WTC11 (cell line): ENCODE measurements at regions not wholly inside any gene's neighbourhood (a gene's known extent, or its start where the extent isn't known, plus 50 kb on each side); places are given as distances from the start of the nearest gene placed in this dataset.

ENCODE experiments used
- ATAC-seq: fragments of 200-7000 bp; cut with Tn5 transposase; 2 replicates; pipeline ENCODE4 v1.10.0; 2021; ENCODE audit warnings: mild to moderate bottlenecking, moderate library complexity
- CTCF ChIA-PET: fragments of 300-600 bp; sonication (Branson Sonifier 250); formaldehyde crosslinking; loops from one replicate; lab custom pipeline; 2021; ENCODE audit warnings: antibody characterized with exemption; lab: Charles Lee
- POLR2A ChIA-PET: fragments of 350-600 bp; sonication (Branson Sonifier 250); formaldehyde crosslinking; loops from one replicate; lab custom pipeline; 2021; ENCODE audit warnings: antibody characterized with exemption; lab: Charles Lee
- DNase-seq: peaks from one replicate; pipeline ENCODE4 v3.0.0; 2021; ENCODE audit warnings: low spot score
- H3K27ac Mint-ChIP-seq: 2 replicates; pipeline ENCODE4 v1.8.0; 2021; ENCODE audit warnings: mixed read lengths
- H3K27me3 Mint-ChIP-seq: 2 replicates; pipeline ENCODE4 v1.8.0; 2021; ENCODE audit warnings: low read depth, mild to moderate bottlenecking, moderate library complexity, mixed read lengths
- H3K36me3 Mint-ChIP-seq: 2 replicates; pipeline ENCODE4 v1.8.0; 2021; ENCODE audit warnings: mixed read lengths
- H3K4me1 Mint-ChIP-seq: 2 replicates; pipeline ENCODE4 v1.8.0; 2022; ENCODE audit warnings: mixed read lengths
- H3K4me3 Mint-ChIP-seq: 2 replicates; pipeline ENCODE4 v1.8.0; 2021; ENCODE audit warnings: mild to moderate bottlenecking, moderate library complexity, mixed read lengths
- H3K9me3 Mint-ChIP-seq: 2 replicates; pipeline ENCODE4 v1.8.0; 2021; ENCODE audit warnings: mixed read lengths
- ESRRA ChIP-seq: sonication (generic); formaldehyde crosslinking; IDR thresholded peaks from 2 replicates; pipeline ENCODE4 v1.8.1; 2022; ENCODE audit warnings: mild to moderate bottlenecking, missing genetic modification reagents, borderline replicate concordance
- GABPB1 ChIP-seq: sonication (generic); formaldehyde crosslinking; IDR thresholded peaks from 2 replicates; pipeline ENCODE4 v1.8.1; 2023; ENCODE audit warnings: mild to moderate bottlenecking, missing genetic modification reagents
- NR2C2 ChIP-seq: sonication (generic); formaldehyde crosslinking; IDR thresholded peaks from 2 replicates; pipeline ENCODE4 v1.8.0; 2022; ENCODE audit warnings: mild to moderate bottlenecking, missing genetic modification reagents
- SMAD3 ChIP-seq: sonication (generic); formaldehyde crosslinking; IDR thresholded peaks from 2 replicates; pipeline ENCODE4 v1.8.0; 2022; ENCODE audit warnings: missing genetic modification reagents, mild to moderate bottlenecking, borderline replicate concordance
- SOX15 ChIP-seq: fragments of 250-450 bp; sonication (Bioruptor Pico); IDR thresholded peaks from 2 replicates; pipeline ENCODE4 v1.9.0; 2021; ENCODE audit warnings: mild to moderate bottlenecking
- SP1 ChIP-seq: sonication (generic); formaldehyde crosslinking; conservative IDR thresholded peaks from 2 replicates; pipeline ENCODE4 v1.8.1; 2022; ENCODE audit warnings: missing genetic modification reagents
- ZBTB21 ChIP-seq: sonication (generic); formaldehyde crosslinking; IDR thresholded peaks from 2 replicates; pipeline ENCODE4 v1.8.1; 2023; ENCODE audit warnings: mild to moderate bottlenecking, missing genetic modification reagents, borderline replicate concordance
- ZNF121 ChIP-seq: sonication (generic); formaldehyde crosslinking; IDR thresholded peaks from 2 replicates; pipeline ENCODE4 v1.8.0; 2023; ENCODE audit warnings: missing genetic modification reagents
- ZNF138 ChIP-seq: sonication (generic); formaldehyde crosslinking; conservative IDR thresholded peaks from 2 replicates; pipeline ENCODE4 v1.8.1; 2022; ENCODE audit warnings: mild to moderate bottlenecking, moderate library complexity, missing genetic modification reagents
- ZNF219 ChIP-seq: sonication (generic); formaldehyde crosslinking; IDR thresholded peaks from 2 replicates; pipeline ENCODE4 v1.8.0; 2023; ENCODE audit warnings: missing genetic modification reagents, mild to moderate bottlenecking, borderline replicate concordance
- ZNF232 ChIP-seq: sonication (generic); formaldehyde crosslinking; IDR thresholded peaks from 2 replicates; pipeline ENCODE4 v1.8.0; 2022; ENCODE audit warnings: mild to moderate bottlenecking, missing genetic modification reagents
- TF ChIP-seq, protein P1 (sequence below): fragments of 200-600 bp; IDR thresholded peaks from 2 replicates; pipeline ENCODE4 v1.8.0; 2022; ENCODE audit warnings: antibody characterized with exemption
- TF ChIP-seq, protein P2 (sequence below): sonication (generic); formaldehyde crosslinking; conservative IDR thresholded peaks from 2 replicates; pipeline ENCODE4 v1.8.1; 2022; ENCODE audit warnings: mild to moderate bottlenecking, missing genetic modification reagents
- TF ChIP-seq, protein P3 (sequence below): sonication (generic); formaldehyde crosslinking; IDR thresholded peaks from 2 replicates; pipeline ENCODE4 v1.8.1; 2022; ENCODE audit warnings: missing genetic modification reagents, borderline replicate concordance

DNA sequence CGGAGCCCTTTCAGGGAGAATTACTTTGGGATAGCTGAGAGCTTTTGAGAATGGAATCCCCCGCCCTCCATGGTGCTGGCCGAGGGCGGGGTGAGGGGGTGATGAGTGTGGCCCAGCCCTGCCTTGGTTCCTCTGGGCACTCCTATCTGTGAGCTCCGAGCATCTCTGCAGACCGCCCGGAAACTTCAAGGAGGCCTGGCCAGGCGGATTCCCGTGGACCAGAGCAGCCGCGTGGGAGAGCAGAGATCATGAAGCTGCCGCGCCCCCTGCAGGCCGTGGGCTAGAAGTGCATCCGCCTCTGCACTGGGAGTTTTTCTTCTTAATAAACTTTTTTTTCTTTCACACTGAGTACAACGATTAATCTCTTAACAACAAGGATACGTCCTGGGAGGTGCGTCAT, 392.9 kb upstream of the EEF2KMT start:
- DNase-seq (peak; percentile 67), ATAC-seq (peak; percentile 77)
- peaks cover 33% of the 10 kb centered on the region for H3K9me3 Mint-ChIP-seq
- no peak overlapping the region for H3K27ac Mint-ChIP-seq
- no peaks in the 10 kb centered on the region; the same call in 1 of the 2 replicates for H3K36me3 Mint-ChIP-seq
- ChIA-PET CTCF (interaction anchor here (0.6 to 3.8 kb wide), 34 partner anchors 9 to 1002 kb away, joined by 3 to 37 read pairs (median 4); no protein-coding TSS in a partner anchor), POLR2A (no interaction called here)
- H3K4me1 Mint-ChIP-seq = peaks cover 6% of the 10 kb centered on the region; the same call in 1 of the 2 replicates
- TF ChIP-seq, protein P1, sequence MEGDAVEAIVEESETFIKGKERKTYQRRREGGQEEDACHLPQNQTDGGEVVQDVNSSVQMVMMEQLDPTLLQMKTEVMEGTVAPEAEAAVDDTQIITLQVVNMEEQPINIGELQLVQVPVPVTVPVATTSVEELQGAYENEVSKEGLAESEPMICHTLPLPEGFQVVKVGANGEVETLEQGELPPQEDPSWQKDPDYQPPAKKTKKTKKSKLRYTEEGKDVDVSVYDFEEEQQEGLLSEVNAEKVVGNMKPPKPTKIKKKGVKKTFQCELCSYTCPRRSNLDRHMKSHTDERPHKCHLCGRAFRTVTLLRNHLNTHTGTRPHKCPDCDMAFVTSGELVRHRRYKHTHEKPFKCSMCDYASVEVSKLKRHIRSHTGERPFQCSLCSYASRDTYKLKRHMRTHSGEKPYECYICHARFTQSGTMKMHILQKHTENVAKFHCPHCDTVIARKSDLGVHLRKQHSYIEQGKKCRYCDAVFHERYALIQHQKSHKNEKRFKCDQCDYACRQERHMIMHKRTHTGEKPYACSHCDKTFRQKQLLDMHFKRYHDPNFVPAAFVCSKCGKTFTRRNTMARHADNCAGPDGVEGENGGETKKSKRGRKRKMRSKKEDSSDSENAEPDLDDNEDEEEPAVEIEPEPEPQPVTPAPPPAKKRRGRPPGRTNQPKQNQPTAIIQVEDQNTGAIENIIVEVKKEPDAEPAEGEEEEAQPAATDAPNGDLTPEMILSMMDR = peak; percentile 98
- TF ChIP-seq, protein P2, sequence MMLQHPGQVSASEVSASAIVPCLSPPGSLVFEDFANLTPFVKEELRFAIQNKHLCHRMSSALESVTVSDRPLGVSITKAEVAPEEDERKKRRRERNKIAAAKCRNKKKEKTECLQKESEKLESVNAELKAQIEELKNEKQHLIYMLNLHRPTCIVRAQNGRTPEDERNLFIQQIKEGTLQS = no peak
- no peaks in the 10 kb centered on the region for H3K27me3 Mint-ChIP-seq
- H3K4me3 Mint-ChIP-seq = peak overlapping the region; percentile 12; the same call in 1 of the 2 replicates

DNA sequence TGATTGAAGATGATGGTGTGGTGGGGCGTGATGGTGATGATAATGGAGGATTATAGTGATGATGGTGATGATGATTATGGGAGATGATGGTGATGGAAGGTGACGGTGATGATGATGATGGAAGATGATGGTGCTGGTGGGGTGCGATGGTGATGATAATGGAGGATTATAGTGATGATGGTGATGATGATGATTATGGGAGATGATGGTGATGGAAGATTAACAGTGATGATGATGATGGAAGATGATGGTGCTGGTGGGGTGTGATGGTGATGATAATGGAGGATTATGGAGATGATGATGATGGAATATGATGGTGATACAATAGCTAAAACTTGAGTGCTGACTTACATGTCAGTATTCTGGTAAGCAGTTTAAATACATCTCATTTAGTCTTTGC, 391.0 kb upstream of the EEF2KMT start:
- ATAC-seq (no peak), DNase-seq (no peak)
- Mint-ChIP-seq H3K4me1 (peaks cover 6% of the 10 kb centered on the region; the same call in 1 of the 2 replicates), H3K27ac (no peak overlapping the region), H3K27me3 (no peaks in the 10 kb centered on the region), H3K9me3 (peaks cover 20% of the 10 kb centered on the region), H3K36me3 (peaks cover under 1% of the 10 kb centered on the region; the same call in 1 of the 2 replicates), H3K4me3 (no peak overlapping the region)
- ChIA-PET POLR2A (no interaction called here), CTCF (interaction anchor here (3.8 kb wide), 1 partner anchor 76 kb away, joined by 37 read pairs; no protein-coding TSS in a partner anchor)
- no peak for TF ChIP-seq SOX15 (CRISPR knock-in tag)
- no peak for TF ChIP-seq ZNF138 (CRISPR knock-in tag)

DNA sequence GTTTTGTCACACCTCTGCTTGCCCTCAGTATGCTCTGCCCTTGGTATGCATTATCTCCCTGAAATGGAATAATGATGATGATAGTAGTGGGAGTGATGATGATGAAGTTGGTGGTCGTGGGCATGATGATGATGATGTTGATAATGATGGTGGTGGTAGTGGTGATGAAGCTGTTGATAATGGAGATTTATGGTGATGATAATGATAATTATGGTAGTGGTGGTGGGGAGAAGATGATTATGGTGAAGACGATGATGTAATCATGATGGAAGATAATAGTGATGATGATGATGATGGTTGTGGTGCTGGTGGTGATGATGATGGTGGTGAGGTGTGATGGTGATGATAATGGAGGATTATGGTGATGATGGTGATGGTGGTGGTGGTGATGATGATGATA, 390.1 kb upstream of the EEF2KMT start:
- Mint-ChIP-seq H3K27ac (no peak overlapping the region), H3K27me3 (no peaks in the 10 kb centered on the region), H3K9me3 (peaks cover 17% of the 10 kb centered on the region), H3K4me1 (peaks cover 6% of the 10 kb centered on the region; the same call in 1 of the 2 replicates), H3K4me3 (no peak overlapping the region), H3K36me3 (peaks cover 4% of the 10 kb centered on the region; the same call in 1 of the 2 replicates)
- TF ChIP-seq, protein P3, sequence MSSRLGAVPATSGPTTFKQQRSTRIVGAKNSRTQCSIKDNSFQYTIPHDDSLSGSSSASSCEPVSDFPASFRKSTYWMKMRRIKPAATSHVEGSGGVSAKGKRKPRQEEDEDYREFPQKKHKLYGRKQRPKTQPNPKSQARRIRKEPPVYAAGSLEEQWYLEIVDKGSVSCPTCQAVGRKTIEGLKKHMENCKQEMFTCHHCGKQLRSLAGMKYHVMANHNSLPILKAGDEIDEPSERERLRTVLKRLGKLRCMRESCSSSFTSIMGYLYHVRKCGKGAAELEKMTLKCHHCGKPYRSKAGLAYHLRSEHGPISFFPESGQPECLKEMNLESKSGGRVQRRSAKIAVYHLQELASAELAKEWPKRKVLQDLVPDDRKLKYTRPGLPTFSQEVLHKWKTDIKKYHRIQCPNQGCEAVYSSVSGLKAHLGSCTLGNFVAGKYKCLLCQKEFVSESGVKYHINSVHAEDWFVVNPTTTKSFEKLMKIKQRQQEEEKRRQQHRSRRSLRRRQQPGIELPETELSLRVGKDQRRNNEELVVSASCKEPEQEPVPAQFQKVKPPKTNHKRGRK (CRISPR knock-in tag) = no peak
- TF ChIP-seq ZNF232 = no peak
- TF ChIP-seq, protein P1 = no peak
- TF ChIP-seq SMAD3 (CRISPR knock-in tag) = no peak
- no peak for TF ChIP-seq NR2C2 (CRISPR knock-in tag)
- TF ChIP-seq SP1 (CRISPR knock-in tag) = no peak
- TF ChIP-seq ZBTB21 (CRISPR knock-in tag) = no peak
- TF ChIP-seq ZNF219 (CRISPR knock-in tag) = no peak
- TF ChIP-seq ZNF121 (CRISPR knock-in tag) = no peak
- TF ChIP-seq, protein P2 = no peak
- TF ChIP-seq GABPB1 (CRISPR knock-in tag) = no peak
- TF ChIP-seq ESRRA = no peak
- ATAC-seq (no peak), DNase-seq (no peak)
- ChIA-PET POLR2A (no interaction called here), CTCF (no interaction called here)
